GM23338 (cell line): ENCODE measurements at regions not wholly inside any gene's neighbourhood (a gene's known extent, or its start where the extent isn't known, plus 50 kb on each side); places are given as distances from the start of the nearest gene placed in this dataset.

Experiments
- CREB1 ChIP-seq: fragments of 250-450 bp; sonication (Bioruptor Pico); IDR thresholded peaks from 2 replicates; pipeline ENCODE4 v1.5.0; 2020; ENCODE audit warnings: low read depth, mild to moderate bottlenecking, moderate library complexity
- EZH2 ChIP-seq: fragments of 200-600 bp; sonication (generic); IDR thresholded peaks from one replicate; pipeline ENCODE4 v1.8.0; 2017; ENCODE audit warnings: antibody characterized with exemption, mild to moderate bottlenecking, low read depth; ENCODE audit not compliant: unreplicated experiment
- EZH2phosphoT487 ChIP-seq: fragments of 200-600 bp; sonication (generic); IDR thresholded peaks from one replicate; pipeline ENCODE4 v1.8.1; 2018; ENCODE audit warnings: antibody characterized with exemption; ENCODE audit not compliant: unreplicated experiment
- JUNB ChIP-seq: IDR thresholded peaks from one replicate; pipeline ENCODE4 v1.6.1; 2016; ENCODE audit warnings: antibody characterized with exemption; ENCODE audit not compliant: unreplicated experiment
- NANOG ChIP-seq: IDR thresholded peaks from 2 replicates; pipeline ENCODE4 v1.6.1; 2016; ENCODE audit warnings: antibody characterized with exemption, borderline replicate concordance
- POLR2AphosphoS5 ChIP-seq: IDR thresholded peaks from 2 replicates; pipeline ENCODE4 v1.6.1; 2016; ENCODE audit warnings: antibody characterized with exemption, low read depth
- TF ChIP-seq, protein P1 (sequence below), 2 experiments: fragments of 200-600 bp in 1 of 2; sonication (generic) in 1 of 2; conservative IDR thresholded peaks; 2 replicates each; pipeline versions ENCODE4 v1.5.1 to v1.6.1; 2016 to 2017; ENCODE audit warnings: antibody characterized with exemption in 2 of 2, low read depth in 2 of 2, mild to moderate bottlenecking in 2 of 2, moderate library complexity in 1 of 2
- TF ChIP-seq, protein P2 (sequence below): IDR thresholded peaks from one replicate; pipeline ENCODE4 v1.6.1; 2018; ENCODE audit warnings: antibody characterized with exemption; ENCODE audit not compliant: unreplicated experiment

DNA sequence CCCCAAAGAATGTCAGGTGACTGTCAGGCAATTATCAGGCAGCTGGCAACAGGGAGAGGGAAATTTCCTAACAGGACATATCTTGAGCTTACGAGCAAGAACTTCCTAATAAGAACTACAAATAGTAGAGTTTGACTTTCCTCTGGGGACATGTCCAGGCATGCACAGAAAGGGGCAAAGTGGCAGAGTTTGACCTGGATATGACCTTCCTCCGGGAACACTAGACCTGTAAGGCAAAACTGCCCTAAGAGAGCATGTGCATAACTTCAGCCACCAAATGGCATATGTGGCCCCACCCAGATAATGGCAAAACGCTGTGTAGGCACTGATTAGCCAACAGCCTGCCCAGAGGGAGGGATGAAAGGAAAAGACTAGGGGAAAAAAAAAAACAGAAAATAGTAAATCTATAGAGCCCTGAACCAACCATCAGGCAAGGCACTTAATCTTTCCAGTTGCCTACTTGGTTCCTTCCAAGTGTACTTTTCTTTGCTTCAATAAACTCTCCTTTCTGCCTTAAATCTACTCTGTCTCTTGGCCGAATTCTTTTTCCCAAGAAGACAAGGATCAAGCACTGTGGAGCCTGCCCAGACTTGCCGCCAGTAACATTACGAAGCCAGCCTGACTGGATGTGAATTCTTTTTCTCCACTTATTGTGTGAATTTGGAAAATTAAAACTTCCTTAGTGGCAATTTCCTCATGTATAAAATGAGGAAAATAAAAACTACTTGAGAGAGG, 164.1 kb downstream of the SPTSSA start:
- TF ChIP-seq EZH2phosphoT487 (no peak), EZH2 (no peak), JUNB (no peak), POLR2AphosphoS5 (no peak), CREB1 (CRISPR knock-in tag) (no peak), NANOG (no peak)
- TF ChIP-seq, protein P1, sequence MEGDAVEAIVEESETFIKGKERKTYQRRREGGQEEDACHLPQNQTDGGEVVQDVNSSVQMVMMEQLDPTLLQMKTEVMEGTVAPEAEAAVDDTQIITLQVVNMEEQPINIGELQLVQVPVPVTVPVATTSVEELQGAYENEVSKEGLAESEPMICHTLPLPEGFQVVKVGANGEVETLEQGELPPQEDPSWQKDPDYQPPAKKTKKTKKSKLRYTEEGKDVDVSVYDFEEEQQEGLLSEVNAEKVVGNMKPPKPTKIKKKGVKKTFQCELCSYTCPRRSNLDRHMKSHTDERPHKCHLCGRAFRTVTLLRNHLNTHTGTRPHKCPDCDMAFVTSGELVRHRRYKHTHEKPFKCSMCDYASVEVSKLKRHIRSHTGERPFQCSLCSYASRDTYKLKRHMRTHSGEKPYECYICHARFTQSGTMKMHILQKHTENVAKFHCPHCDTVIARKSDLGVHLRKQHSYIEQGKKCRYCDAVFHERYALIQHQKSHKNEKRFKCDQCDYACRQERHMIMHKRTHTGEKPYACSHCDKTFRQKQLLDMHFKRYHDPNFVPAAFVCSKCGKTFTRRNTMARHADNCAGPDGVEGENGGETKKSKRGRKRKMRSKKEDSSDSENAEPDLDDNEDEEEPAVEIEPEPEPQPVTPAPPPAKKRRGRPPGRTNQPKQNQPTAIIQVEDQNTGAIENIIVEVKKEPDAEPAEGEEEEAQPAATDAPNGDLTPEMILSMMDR (conservative IDR thresholded peaks at IDR 0.05; ENCODE audit: low read depth in 2 of 2) = no peak
- TF ChIP-seq, protein P2, sequence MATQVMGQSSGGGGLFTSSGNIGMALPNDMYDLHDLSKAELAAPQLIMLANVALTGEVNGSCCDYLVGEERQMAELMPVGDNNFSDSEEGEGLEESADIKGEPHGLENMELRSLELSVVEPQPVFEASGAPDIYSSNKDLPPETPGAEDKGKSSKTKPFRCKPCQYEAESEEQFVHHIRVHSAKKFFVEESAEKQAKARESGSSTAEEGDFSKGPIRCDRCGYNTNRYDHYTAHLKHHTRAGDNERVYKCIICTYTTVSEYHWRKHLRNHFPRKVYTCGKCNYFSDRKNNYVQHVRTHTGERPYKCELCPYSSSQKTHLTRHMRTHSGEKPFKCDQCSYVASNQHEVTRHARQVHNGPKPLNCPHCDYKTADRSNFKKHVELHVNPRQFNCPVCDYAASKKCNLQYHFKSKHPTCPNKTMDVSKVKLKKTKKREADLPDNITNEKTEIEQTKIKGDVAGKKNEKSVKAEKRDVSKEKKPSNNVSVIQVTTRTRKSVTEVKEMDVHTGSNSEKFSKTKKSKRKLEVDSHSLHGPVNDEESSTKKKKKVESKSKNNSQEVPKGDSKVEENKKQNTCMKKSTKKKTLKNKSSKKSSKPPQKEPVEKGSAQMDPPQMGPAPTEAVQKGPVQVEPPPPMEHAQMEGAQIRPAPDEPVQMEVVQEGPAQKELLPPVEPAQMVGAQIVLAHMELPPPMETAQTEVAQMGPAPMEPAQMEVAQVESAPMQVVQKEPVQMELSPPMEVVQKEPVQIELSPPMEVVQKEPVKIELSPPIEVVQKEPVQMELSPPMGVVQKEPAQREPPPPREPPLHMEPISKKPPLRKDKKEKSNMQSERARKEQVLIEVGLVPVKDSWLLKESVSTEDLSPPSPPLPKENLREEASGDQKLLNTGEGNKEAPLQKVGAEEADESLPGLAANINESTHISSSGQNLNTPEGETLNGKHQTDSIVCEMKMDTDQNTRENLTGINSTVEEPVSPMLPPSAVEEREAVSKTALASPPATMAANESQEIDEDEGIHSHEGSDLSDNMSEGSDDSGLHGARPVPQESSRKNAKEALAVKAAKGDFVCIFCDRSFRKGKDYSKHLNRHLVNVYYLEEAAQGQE = no peak
